ENCODE measurements at regions not wholly inside any gene's neighbourhood (a gene's known extent, or its start where the extent isn't known, plus 50 kb on each side); places are given as distances from the start of the nearest gene placed in this dataset.

DNA sequence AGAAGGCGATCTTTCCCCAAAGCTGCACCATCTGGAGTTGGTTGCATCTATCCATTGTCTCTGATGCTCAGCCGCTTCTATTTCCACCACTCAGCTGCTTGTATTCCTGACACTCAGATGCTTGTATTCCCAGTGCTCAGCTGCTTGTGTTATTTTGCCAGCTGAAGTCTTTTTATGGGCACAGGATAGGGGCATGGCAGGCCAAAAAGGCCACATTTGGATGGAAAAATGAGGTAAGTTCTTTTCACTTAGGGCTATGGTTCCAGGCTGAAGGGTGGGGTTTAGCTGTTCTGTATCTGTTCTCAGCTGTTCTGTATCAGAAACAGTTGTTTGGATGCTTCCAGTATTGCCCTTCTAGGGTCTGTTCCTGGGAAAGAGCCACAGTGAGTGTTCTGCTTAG, 944.9 kb downstream of the QKI start:
- TF ChIP-seq, protein P1, sequence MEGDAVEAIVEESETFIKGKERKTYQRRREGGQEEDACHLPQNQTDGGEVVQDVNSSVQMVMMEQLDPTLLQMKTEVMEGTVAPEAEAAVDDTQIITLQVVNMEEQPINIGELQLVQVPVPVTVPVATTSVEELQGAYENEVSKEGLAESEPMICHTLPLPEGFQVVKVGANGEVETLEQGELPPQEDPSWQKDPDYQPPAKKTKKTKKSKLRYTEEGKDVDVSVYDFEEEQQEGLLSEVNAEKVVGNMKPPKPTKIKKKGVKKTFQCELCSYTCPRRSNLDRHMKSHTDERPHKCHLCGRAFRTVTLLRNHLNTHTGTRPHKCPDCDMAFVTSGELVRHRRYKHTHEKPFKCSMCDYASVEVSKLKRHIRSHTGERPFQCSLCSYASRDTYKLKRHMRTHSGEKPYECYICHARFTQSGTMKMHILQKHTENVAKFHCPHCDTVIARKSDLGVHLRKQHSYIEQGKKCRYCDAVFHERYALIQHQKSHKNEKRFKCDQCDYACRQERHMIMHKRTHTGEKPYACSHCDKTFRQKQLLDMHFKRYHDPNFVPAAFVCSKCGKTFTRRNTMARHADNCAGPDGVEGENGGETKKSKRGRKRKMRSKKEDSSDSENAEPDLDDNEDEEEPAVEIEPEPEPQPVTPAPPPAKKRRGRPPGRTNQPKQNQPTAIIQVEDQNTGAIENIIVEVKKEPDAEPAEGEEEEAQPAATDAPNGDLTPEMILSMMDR (IDR thresholded peaks at IDR 0.05; ENCODE audit: low read depth, low read length, missing control alignments), result no peak
- no peak overlapping the region for H3K4me3 ChIP-seq (ENCODE audit: low read depth, low read length)
- no peak for DNase-seq (ENCODE audit: low read depth)

DNA sequence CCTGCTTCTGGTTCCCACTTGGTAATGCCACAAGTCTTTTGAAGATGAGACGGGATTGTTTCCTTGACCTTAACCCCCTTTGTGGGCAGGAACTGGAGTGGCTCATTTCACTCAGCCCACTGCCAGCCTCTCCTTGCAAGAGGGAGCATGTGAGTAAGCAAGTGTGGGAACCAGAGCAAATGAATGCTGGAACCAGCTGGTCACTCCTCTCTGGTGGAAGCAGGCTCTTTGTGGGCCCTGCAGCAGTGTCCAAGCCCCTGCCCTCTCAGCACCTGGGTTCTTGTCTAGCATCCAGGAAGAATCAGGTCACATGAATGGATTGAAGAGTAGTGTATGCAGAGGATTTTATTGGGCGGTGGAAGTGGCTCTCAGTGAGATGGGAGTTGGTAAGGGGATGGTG, 944.5 kb downstream of the QKI start:
- no peak overlapping the region for H3K4me3 ChIP-seq (ENCODE audit: low read depth, low read length)
- TF ChIP-seq, protein P1 (IDR thresholded peaks at IDR 0.05; ENCODE audit: low read depth, low read length, missing control alignments), result no peak
- DNase-seq (ENCODE audit: low read depth), result no peak

DNA sequence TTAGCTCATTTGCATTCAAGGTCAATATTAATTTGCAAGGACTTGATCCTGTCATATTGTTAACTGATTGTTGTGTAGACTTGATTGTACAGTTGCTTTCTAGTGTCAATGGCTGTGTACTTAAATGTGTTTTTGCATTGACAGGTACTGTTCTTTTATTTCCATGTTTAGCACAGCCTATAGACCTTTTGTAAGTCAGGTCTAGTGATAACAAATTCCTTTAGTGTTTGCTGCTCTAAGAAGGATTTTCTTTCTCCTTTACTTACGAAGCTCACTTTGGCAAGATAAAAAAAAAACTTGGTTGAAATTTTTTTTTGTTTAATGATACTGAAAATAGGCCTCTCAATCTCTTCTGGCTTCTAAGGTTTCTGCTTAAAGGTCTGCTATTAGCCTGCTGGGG, 942.3 kb downstream of the QKI start:
- no peak for DNase-seq (ENCODE audit: low read depth)
- TF ChIP-seq, protein P1 (IDR thresholded peaks at IDR 0.05; ENCODE audit: low read depth, low read length, missing control alignments), result no peak

DNA sequence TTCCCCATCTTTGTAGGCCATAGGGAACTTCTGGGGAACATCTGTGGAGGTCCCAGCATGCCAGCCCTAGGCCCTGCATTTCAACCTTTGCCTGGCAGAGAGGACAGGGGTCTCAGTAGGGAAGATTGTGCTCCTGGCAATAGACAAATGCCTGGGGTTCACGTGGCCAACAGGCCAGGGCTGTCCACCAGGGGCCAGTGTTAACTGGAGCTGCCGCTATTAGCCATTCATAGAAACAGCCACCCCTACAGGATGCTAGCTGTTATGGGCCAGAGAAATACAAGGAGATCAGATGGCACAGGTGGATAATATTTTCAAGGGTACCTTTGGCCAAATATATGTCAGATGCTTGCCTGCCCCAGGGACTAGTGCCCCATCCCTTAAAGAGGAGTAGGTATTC, 932.9 kb downstream of the QKI start:
- H3K4me3 ChIP-seq (ENCODE audit: low read depth, low read length), result no peak overlapping the region
- TF ChIP-seq, protein P1 (IDR thresholded peaks at IDR 0.05; ENCODE audit: low read depth, low read length, missing control alignments), result no peak
- no peak for DNase-seq (ENCODE audit: low read depth)

More for the DNA sequence above, 942.3 kb downstream of the QKI start:
- no peak overlapping the region for H3K4me3 ChIP-seq (ENCODE audit: low read depth, low read length)

DNA sequence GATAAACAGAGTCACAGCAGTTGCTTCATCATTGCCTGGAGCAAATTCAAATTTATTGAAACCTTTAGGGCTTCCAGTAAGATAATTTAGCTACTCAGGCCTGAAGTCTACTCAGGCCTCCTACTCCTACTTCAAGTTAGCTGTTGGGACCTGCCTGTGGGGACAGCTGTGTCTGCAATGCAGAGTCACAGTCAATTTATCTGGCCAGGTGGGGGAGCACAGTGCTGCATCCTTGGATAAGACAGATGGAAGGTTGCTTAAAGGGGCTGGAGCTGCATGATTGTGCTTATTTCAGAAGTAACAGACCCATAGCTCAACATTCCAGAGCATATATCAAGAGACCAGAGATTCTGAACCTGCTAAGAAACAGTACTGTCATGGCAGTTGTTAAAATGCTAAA, 932.1 kb downstream of the QKI start:
- H3K4me3 ChIP-seq (ENCODE audit: low read depth, low read length), result no peak overlapping the region
- no peak for DNase-seq (ENCODE audit: low read depth)
- TF ChIP-seq, protein P1 (IDR thresholded peaks at IDR 0.05; ENCODE audit: low read depth, low read length, missing control alignments), result no peak

DNA sequence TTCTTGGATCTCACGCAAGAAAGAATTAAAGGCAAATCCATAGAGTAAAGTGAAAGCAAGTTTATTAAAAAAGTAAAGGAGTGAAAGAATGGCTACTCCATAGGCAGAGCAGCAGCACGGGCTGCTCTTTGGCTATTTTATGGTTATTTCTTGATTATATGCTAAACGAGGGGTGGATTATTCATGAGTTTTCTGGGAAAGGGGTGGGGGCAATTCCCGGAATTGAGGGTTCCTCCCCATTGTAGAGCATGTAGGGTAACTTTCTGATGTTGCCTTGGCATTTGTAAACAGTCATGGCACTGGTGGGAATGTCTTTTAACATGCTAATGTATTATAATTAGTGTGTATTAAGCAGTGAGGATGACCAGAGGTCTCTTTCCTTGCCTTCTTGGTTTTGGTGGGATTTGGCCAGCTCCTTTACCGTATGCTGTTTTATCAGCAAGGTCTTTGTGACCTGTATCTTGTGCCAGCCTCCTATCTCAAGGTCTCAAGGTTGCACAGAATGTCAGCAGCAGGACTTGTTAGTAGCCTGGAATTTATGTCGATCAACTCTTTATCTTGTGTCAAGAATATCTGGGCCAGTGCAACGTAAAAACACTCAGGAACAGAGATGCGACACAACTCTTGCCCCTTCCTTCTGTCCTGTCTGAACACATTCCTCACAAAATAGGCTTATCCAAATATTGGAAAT, 931.4 kb downstream of the QKI start:
- TF ChIP-seq, protein P1 (IDR thresholded peaks at IDR 0.05; ENCODE audit: low read depth, low read length, missing control alignments), result no peak
- no peak for DNase-seq (ENCODE audit: low read depth)
- no peak overlapping the region for H3K4me3 ChIP-seq (ENCODE audit: low read depth, low read length)

DNA sequence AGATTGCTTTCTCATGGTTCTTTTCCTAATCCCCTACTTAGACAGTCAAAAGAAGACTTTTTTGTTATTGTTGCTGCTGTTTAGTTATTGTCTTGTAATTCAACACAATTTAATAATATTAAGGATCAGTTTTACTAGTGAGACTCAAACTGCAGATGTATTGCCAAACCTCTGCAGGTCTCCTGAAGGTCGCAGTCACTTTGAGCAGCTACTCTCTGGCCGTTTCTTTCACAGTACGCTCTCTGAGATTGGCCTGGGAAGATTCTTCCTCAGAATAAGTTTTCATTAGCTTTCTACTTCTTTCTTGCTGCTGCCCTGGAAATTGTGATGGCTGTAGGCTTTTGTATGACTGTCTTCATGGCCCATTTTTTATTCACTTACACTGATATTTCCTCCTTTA, 930.8 kb downstream of the QKI start:
- TF ChIP-seq, protein P1 (IDR thresholded peaks at IDR 0.05; ENCODE audit: low read depth, low read length, missing control alignments), result no peak
- no peak overlapping the region for H3K4me3 ChIP-seq (ENCODE audit: low read depth, low read length)

More for the DNA sequence above, 930.8 kb downstream of the QKI start:
- DNase-seq (ENCODE audit: low read depth), result no peak

All from GM12864 (cell line).